Aorta (tissue), 5 donors: ENCODE measurements at regions not wholly inside any gene's neighbourhood (a gene's known extent, or its start where the extent isn't known, plus 50 kb on each side); places are given as distances from the start of the nearest gene placed in this dataset.
"Not testable (repeated sequence)": the region's sequence is repeated elsewhere in the genome, so short reads cannot be mapped to it uniquely, and the experiment has no call there.

ENCODE experiments used
- ATAC-seq: fragments of 200-7000 bp; cut with Tn5 transposase; one replicate; pipeline ENCODE4 v1.9.1; 2022; ENCODE audit warnings: moderate library complexity; ENCODE audit not compliant: low FRiP score
- DNase-seq, 2 donors: peaks; one replicate each; pipeline ENCODE4 v3.0.0-alpha.2; 2020
- H3K27ac ChIP-seq, 2 donors: one replicate each; pipeline ENCODE4 v1.5.1; 2013; ENCODE audit warnings: low read length in 2 of 2, mild to moderate bottlenecking in 2 of 2, moderate library complexity in 2 of 2, control low read depth in 1 of 2, inconsistent platforms in 1 of 2, low read depth in 1 of 2
- H3K27me3 ChIP-seq, 2 donors: one replicate each; pipeline ENCODE4 v1.6.1; 2013; ENCODE audit warnings: control low read depth in 1 of 2, low read length in 1 of 2, mild to moderate bottlenecking in 1 of 2, moderate library complexity in 1 of 2; ENCODE audit not compliant: insufficient read depth in 2 of 2, control insufficient read depth in 1 of 2
- H3K36me3 ChIP-seq, 2 donors: one replicate each; pipeline ENCODE4 v1.6.1; 2013; ENCODE audit warnings: control low read depth in 1 of 2, low read length in 1 of 2, mild to moderate bottlenecking in 1 of 2; ENCODE audit not compliant: insufficient read depth in 2 of 2, control insufficient read depth in 1 of 2
- H3K4me1 ChIP-seq, 2 donors: one replicate each; pipeline ENCODE4 v1.6.1; 2013; ENCODE audit warnings: low read length in 2 of 2, control low read depth in 1 of 2, mild to moderate bottlenecking in 1 of 2, moderate library complexity in 1 of 2; ENCODE audit not compliant: insufficient read depth in 2 of 2, control insufficient read depth in 1 of 2
- H3K4me3 ChIP-seq, 2 donors: one replicate each; pipeline ENCODE4 v1.5.1; 2013; ENCODE audit warnings: low read length in 2 of 2, control low read depth in 1 of 2, mild to moderate bottlenecking in 1 of 2
- H3K9me3 ChIP-seq: one replicate; pipeline ENCODE4 v1.6.1; 2013; ENCODE audit warnings: mild to moderate bottlenecking, low read length; ENCODE audit not compliant: control insufficient read depth
- WGBS, 2 donors: extraction: QIAGEN DNeasy Blood & Tissue Kit; methylation state at CpG; one replicate each; pipeline ENCODE4 v1.1.7; 2013; 5-methylcytosine and 5-hydroxymethylcytosine counted together
- intact Hi-C, 2 donors: fragments of 100-400 bp; cut with DNase I; formaldehyde crosslinking; loops; one replicate each; pipeline versions ENCODE4 v1.14.2 to v1.15.0; 2022
- donor health status: healthy with polysubstance abuse.
- donor health status: Bipolar disorder and iron deficiency.
- donor health status: DM: no; HTN: no; CAD: no.
- donor health status: DM: no; HTN: no; CAD: no.
- donor health status: DM: yes; HTN: yes; CAD: no.

DNA sequence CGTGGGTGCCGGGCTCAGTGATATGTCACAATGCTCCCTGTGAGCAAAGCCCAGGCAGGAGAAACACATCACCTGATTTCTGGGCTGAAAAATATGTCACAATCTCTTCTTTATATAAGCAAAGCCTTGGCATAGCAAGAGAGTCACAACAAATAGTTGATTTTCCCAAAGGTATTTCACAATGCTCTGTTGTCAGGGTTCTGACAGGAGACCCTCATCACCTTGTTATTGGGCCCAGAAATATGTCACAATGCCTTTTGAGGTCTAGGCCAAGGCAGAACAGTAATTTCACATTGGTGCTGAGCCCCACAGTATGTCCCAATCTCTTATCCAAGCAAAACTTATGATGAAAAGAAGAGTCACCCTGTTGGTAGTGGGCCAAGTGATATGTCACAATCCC, 125.7 kb downstream of the ZNF675 start:
- ATAC-seq (no peak), DNase-seq (no peak)
- Histone ChIP-seq H3K9me3 (peaks cover 3% of the 10 kb centered on the region), H3K27me3 (no peaks in the 10 kb centered on the region), H3K4me1 (no peaks in the 10 kb centered on the region), H3K27ac (no peak overlapping the region), H3K36me3 (no peaks in the 10 kb centered on the region), H3K4me3 (no peak overlapping the region)
- 90 to 93% methylated on average over 2 of the region's 2 CpGs for WGBS, 2 donors
- intact Hi-C loops, result no loop called here

DNA sequence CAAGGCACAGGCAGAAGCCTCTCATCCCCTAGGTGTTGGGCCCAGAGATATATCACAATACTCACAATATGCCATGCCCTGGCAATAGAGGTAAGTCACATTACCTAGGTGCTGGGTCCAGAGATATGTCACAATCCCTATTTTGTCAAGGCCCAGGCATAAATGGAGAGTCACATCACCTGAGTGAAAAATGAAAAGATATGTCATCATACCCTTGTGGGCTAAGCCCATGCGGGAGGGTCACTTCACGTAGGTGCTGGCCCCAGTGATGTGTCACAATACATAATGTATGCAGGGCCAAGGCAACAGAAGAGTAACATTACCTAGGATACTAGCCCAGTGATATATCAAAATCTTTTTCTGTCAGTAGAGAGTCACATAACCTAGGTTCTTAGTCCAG, 127.0 kb downstream of the ZNF675 start:
- Histone ChIP-seq H3K9me3 (peaks cover 3% of the 10 kb centered on the region), H3K36me3 (no peaks in the 10 kb centered on the region), H3K4me3 (no peak overlapping the region), H3K4me1 (no peaks in the 10 kb centered on the region), H3K27me3 (no peaks in the 10 kb centered on the region), H3K27ac (no peak overlapping the region)
- 88 to 91% methylated on average over 2 of the region's 2 CpGs for WGBS, 2 donors
- ATAC-seq (no peak), DNase-seq (no peak)
- intact Hi-C loops, result no loop called here

DNA sequence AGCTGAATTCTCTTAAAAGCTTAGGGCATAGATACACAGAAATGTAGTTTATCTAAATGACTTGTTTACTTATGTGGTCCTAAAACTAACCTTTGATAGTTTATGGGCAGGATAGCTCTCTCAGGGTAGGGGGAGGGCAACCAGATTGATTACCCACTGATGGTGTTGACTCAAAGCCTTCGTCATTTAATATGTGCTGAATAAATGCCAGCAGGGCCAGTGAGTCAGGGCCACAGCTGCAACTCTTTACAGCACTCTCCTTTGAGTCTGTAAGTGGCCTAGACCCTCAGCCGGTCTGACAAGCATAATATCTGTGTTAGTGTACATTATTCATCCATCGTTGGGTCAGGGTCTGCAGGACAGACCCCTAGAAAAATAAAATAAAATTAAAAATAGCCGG, 128.5 kb downstream of the ZNF675 start:
- Histone ChIP-seq H3K9me3 (peaks cover 3% of the 10 kb centered on the region), H3K4me3 (no peak overlapping the region), H3K4me1 (no peaks in the 10 kb centered on the region), H3K27me3 (no peaks in the 10 kb centered on the region), H3K36me3 (no peaks in the 10 kb centered on the region), H3K27ac (no peak overlapping the region)
- no peak for DNase-seq
- no peak for ATAC-seq
- intact Hi-C loops, result no loop called here
- WGBS, 2 donors, result 75% methylated on average over 4 of the region's 4 CpGs

DNA sequence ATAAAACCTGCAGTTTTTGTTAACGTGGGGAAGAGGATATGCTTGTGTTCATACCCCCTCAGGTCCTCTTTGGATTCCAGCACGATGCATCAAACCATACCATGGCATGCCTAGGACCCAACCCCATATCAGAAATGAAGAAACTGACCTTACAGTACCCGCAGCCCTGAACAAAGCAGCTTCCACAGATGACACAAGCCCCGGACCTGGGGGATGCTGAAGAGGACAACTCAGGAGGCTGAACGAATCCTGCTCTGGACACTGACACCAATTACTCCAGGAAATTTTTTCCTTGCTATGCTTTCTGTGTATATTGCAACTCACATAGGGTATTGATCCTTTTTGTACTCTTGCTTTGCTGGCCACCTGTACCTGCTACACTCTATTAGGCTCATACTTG, 129.6 kb downstream of the ZNF675 start:
- WGBS, 2 donors, result 80 to 83% methylated on average over 5 of the region's 5 CpGs
- no peaks in the 10 kb centered on the region for H3K36me3 ChIP-seq
- no peak for ATAC-seq

DNA sequence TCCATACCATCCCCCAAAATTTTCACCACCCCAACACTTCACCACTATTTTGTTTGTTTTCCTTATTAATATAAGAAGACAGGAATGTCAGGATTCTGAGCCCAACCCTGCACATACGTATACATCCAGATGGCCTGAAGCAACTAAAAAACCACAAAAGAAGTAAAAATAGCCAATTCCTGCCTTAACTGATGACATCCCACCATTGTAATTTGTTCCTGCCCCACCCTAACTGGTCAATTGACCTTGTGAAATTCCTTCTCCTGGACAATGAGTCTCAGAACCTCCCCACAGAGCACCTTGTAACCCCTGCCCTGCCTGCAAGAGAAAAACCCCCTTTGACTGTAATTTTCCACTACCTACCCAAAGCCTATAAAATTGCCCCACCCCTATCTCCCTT, 132.5 kb downstream of the ZNF675 start:
- H3K27ac ChIP-seq, result no peak overlapping the region
- no peaks in the 10 kb centered on the region for H3K27me3 ChIP-seq
- no peaks in the 10 kb centered on the region for H3K36me3 ChIP-seq
- ATAC-seq (no peak), DNase-seq (no peak)
- WGBS, 2 donors, result 62 to 65% methylated on average over 1 of the region's 1 CpG
- H3K4me3 ChIP-seq, result no peak overlapping the region
- no peaks in the 10 kb centered on the region for H3K4me1 ChIP-seq
- intact Hi-C loops, result no loop called here
- peaks cover 2% of the 10 kb centered on the region for H3K9me3 ChIP-seq

More for the DNA sequence above, 129.6 kb downstream of the ZNF675 start:
- no peak for DNase-seq
- Histone ChIP-seq H3K9me3 (peaks cover 3% of the 10 kb centered on the region), H3K4me1 (no peaks in the 10 kb centered on the region), H3K27me3 (no peaks in the 10 kb centered on the region), H3K4me3 (no peak overlapping the region), H3K27ac (no peak overlapping the region)
- intact Hi-C loops, result no loop called here

DNA sequence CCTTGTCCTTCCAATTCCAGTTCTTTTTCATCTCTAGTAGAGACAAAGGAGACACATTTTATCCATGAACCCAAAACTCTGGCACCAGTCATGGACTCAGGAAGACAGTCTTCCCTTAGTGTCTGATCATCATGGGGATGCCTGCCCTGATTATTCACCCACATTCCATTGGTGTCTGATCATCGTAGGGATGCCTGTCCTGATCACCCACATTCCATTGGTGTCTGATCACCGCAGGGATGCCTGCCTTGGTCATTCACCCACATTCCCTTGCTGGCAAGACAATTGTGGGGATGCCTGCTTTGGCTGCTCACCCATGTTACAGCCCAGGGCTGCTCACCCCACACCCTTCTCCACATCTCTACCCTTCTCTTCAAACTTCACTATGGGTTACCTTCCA, 136.9 kb downstream of the ZNF675 start:
- H3K27me3 ChIP-seq, H3K36me3 ChIP-seq, H3K27ac ChIP-seq, H3K9me3 ChIP-seq, intact Hi-C loops, H3K4me1 ChIP-seq, ATAC-seq, DNase-seq, H3K4me3 ChIP-seq: not testable (repeated sequence)
- WGBS, 2 donors, result 88 to 96% methylated on average over 2 of the region's 2 CpGs

DNA sequence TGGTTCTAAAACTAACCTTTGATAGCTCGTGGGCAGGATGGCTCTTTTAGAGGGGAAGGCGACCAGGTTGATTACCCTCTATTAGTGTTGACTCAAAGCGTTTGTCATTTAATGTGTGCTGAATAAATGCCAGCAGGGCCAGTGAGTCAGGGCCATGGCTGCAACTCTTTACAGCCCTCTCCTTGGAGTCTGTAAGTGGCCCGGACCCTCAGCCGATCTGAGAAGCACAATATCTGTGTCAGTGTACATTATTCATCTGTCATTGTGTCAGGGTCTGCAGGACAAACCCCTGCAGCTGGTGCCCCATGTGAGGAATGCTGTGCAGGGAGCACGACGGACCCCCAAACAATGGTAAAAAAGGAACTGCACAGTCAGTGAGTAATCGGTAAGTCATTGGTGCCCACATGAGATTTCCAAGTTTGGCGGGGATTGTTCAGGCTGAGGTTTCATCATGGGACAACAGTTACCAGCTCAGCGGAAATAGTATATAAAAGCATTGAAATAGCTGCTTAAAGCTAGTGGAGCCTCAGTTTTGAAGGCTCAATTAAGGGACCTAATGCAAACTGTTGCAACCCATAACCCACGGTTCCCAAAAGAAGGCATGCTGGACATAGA, 139.1 kb downstream of the ZNF675 start:
- Histone ChIP-seq H3K4me3 (no peak overlapping the region), H3K9me3 (no peaks in the 10 kb centered on the region), H3K4me1 (no peaks in the 10 kb centered on the region), H3K27me3 (no peaks in the 10 kb centered on the region), H3K27ac (no peak overlapping the region), H3K36me3 (no peaks in the 10 kb centered on the region)
- DNase-seq, result no peak
- intact Hi-C loops, result no loop called here
- WGBS, 2 donors, result 85 to 89% methylated on average over 11 of the region's 11 CpGs
- ATAC-seq, result no peak

DNA sequence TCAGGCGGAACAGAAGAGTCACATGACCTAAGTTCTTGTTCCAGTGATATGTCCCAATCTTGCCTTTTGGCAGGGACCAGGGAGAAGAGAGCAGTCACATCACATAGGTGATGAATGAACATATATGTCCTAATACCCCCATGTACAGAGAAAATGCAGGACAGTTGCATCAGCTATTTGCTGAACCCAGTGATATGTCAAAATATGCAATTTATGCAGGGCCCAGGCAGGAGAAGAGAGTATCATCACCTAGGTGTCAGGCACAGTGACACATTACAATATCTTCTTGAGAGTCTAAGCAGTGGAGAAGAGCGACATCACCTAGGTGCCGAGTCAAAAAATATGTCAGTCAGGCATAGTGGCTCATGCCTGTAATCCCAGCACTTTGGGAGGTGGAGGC, 139.9 kb downstream of the ZNF675 start:
- Histone ChIP-seq H3K27ac (no peak overlapping the region), H3K4me1 (no peaks in the 10 kb centered on the region), H3K4me3 (no peak overlapping the region), H3K27me3 (no peaks in the 10 kb centered on the region), H3K36me3 (no peaks in the 10 kb centered on the region), H3K9me3 (no peaks in the 10 kb centered on the region)
- DNase-seq, result no peak
- intact Hi-C loops, result no loop called here
- 83 to 87% methylated on average over 3 of the region's 3 CpGs for WGBS, 2 donors
- no peak for ATAC-seq

DNA sequence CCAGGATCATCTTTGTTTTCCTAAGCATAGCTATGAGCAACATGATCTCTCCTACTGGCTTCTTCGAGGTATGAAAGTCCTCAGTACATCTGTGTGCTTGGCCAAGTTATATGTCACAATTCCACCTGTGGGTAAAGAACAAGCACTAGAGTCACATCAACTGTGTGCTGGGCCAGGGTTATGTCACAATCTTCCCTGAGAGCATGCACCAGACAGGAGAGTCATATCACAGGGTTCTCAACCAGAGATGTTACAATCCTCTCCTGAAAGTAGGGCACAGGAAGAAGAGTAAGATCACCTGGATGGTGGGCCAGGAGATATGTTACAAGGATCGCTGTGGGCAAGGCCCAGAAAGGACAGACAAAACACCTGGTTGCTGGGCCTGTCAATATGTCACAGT, 143.7 kb downstream of the ZNF675 start:
- DNase-seq (no peak), ATAC-seq (no peak)
- Histone ChIP-seq H3K4me3 (no peak overlapping the region), H3K4me1 (no peaks in the 10 kb centered on the region), H3K27me3 (no peaks in the 10 kb centered on the region), H3K36me3 (no peaks in the 10 kb centered on the region), H3K27ac (no peak overlapping the region), H3K9me3 (no peaks in the 10 kb centered on the region)
- WGBS, 2 donors, result 73 to 79% methylated on average over 2 of the region's 2 CpGs
- intact Hi-C loops, result no loop called here
